ENCODE measurements at regions not wholly inside any gene's neighbourhood (a gene's known extent, or its start where the extent isn't known, plus 50 kb on each side); places are given as distances from the start of the nearest gene placed in this dataset.
"Not testable (repeated sequence)": the region's sequence is repeated elsewhere in the genome, so short reads cannot be mapped to it uniquely, and the experiment has no call there.

DNA sequence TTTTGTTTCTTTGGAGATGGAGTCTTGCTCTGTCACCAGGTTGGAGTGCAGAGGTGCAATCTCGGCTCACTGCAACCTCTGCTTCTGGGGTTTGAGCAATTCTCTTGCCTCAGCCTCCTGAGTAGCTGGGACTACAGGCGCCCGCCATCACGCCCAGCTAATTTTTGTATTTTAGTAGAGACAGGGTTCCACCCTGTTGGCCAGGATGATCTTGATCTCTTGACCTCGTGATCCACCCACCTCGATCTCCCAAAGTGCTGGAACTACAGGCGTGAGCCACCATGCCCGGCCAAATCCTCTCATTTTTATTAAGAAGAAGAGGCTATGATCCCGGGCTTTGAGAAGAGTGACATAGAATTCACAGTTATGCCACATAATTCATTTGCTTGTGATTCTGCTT, 1178.4 kb downstream of the NSUN3 start:
- TF ChIP-seq POLR2AphosphoS5 (IDR thresholded peaks at IDR 0.05; ENCODE audit: borderline replicate concordance, low read depth, low read length); EZH2 (IDR thresholded peaks at IDR 0.05): not testable (repeated sequence)

All from SK-N-MC (cell line).